ENCODE measurements at regions not wholly inside any gene's neighbourhood (a gene's known extent, or its start where the extent isn't known, plus 50 kb on each side); places are given as distances from the start of the nearest gene placed in this dataset.
"Not testable (repeated sequence)": the region's sequence is repeated elsewhere in the genome, so short reads cannot be mapped to it uniquely, and the experiment has no call there.

DNA sequence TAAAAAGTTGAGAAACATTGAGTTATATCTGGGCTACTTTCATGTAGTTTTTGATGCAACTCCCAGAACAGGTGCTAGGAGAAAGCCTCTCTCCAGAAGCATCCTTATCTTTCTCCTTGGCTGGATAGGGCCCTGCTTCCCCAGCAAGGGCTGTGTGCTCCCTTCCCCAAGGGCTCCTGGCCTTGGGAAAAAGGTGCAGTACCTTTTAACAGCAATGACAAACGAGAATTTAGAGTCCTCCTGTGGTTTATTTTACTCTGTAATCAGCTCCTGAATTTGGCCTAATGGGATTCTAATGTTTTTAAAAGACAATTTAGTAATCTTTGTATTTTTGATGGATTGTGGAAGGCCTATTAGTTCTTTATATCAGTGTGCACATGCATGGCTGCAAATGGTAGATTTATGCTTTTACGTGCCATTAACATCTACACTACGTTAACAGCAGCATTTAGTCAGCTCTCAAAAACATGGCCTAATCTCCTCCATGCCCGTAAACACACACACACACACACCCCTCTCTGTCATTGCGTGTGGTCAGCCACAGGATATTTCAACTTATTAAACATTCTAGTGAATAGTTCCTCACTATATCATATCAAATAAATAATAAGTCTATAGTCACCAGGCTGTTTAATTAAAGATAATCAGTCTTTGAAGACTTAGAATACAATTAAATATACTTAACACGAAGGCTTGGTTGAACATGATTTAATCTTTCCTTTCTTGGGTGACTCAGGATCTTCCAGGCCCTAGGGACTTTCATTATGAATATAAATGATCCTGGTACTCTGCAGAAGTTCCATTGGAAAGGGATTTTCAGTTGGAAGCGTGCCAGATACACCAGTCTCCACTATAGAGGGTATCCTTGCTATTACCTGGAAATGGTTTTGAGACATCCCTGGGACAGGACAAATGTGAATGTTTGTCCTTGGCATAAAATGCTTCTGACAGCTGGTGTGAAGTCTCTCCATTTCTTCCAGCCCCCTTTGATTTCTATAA is 181.4 kb upstream of the PWP1 start:
- no peak for ATAC-seq

- ATAC-seq: no peak
Observed at GRCh38 chr12:107509421-107509820, 176.2 kb upstream of the PWP1 start.

DNA sequence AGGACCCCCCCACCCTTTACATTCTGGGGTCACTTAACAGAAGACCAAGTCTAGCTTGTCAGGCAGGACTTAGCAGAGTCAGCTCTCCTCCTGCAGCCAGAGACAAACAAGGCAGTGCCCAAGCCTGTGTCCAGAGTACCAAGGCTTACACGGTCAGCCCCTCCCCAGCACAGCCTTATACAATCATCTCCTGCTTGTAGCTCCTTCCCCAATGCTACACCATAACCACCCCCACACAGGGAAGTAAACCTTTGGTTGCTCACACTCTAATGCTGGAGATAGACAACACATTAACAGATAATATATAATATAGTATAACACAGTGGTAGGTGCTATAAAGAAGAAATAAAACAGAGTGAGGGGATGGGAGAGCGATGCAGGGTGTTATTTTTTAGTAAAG is 175.4 kb upstream of the PWP1 start:
- peak; percentile 7 for ATAC-seq

GRCh38 chr12:107511292-107511691 is 174.3 kb upstream of the PWP1 start:
- no peak for ATAC-seq

DNA sequence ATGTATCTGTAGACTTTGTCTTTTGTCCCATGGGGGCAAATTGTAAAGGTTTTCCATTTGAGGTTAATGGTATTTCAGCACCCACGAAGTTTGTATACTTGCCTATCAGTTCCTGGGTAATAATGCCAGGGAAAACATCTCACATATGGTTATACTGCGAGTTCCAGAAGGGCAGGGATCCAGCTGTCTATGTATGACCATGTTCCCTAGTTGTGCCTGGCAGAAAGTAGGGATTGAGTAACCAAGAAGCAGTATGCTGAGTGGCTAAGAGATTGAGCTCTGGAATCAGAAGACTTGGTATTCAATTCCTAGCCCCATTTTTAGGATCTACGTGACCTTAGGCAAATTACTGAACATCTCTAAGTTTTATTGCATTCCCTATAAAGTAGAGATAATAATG is 173.2 kb upstream of the PWP1 start:
- no peak for ATAC-seq

GRCh38 chr12:107513184-107513583 is 172.4 kb upstream of the PWP1 start:
- ATAC-seq: no peak

- ATAC-seq: no peak
Observed at GRCh38 chr12:107513636-107514400, 171.8 kb upstream of the PWP1 start.

DNA sequence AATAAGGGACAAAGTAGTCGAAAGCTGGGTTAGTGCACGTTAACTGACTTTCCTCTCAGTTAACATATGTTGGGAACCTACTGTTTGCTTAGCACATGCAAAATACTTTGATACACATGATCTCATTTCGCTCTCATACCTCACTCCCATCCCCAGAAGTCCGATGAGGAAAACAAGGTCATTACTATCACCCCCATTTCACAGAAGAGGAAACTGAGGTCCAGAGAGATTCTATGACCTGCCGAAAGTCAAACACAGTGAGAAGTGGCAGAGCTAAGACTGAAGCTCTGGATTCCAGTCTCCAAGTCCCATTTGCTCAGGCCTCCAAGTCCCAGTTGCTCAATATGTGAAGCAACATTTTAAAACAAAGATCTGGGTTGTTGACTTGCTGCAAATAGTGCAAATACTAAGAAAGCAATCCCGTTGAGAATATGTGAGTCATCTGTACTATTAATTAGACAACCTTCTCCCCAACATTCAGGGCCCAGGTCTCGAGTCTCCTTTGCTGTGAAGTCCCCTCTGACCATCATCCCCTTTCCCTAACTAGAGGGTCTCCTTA is 170.6 kb upstream of the PWP1 start:
- peak; percentile 71 for ATAC-seq

DNA sequence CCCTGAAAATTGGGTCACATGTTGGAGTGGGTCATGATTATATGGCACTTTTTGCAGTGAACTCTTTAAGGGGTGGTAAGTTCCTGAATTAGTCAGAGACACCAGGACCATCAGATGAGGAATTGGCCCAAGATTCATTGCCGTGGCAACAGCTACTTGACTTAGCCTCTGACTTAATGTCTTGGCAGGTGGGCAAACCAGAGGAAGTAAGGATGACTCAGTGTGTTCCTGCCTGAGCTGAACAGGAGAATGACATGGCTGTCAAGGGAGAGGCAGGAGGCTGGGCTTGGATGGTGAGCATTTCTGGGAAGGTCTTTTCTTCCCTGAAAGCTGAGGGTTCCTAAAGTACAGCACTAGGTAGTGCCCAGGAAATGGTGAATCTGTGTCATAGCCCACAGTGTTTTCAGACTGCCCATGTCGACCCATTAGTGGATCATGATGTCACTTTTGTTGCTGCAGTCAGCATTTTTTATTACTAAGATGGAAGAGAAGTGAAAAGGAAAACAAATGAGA is 170.1 kb upstream of the PWP1 start:
- peak; percentile 96 for ATAC-seq

GRCh38 chr12:107517816-107518215 is 167.8 kb upstream of the PWP1 start:
- ATAC-seq: not testable (repeated sequence)

GRCh38 chr12:107518868-107519267 is 166.7 kb upstream of the PWP1 start:
- ATAC-seq: no peak

DNA sequence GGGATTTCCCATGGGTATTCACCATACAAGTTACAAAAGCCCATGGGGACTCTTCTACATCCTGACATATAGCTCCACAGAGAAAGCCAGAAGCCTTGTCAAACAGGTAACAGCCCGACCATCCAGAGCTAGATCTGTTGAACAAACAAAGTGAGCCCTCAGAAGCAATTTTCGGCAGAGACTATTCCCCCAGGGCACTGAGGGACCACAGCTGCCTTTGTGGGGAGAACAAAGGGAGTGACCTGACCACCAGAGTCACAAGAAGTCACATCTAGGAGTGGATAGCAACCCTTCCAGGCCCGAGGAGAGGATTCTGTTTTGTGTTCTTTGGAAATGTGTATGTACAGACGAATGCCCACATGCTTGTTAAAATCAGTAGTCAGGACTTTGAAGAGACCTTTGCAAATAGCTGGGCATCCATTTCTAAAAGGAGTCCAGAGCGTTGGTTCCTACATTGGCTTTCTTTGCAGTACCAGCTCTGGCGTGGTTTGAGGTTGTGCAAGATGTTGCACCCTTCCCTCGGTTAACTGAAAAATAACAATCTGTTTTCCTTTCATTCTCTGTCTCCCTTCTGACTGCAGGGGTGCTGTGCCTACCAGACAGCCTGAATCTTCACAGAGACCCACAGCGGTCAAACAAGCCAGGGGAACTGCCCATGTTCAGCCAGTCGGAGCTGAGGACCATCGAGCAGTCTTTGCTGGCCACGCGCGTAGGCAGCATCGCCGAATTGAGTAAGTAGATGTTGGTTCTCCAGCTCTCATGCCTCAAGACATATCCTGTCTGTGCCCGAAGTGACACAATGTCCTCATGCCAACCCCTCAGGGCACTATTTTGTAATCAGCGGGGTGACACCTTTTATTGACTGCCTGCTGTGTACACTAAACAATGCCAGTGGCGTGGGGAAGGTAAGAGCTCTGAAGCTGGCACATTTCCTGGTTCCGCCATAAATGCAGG is 165.4 kb upstream of the PWP1 start:
- no peak for ATAC-seq

- ATAC-seq: no peak
Observed at GRCh38 chr12:107521826-107522355, 163.7 kb upstream of the PWP1 start.

- ATAC-seq: no peak
Observed at GRCh38 chr12:107522692-107523477, 162.7 kb upstream of the PWP1 start.

- no peak for ATAC-seq
Observed at GRCh38 chr12:107523775-107524535, 161.6 kb upstream of the PWP1 start.

DNA sequence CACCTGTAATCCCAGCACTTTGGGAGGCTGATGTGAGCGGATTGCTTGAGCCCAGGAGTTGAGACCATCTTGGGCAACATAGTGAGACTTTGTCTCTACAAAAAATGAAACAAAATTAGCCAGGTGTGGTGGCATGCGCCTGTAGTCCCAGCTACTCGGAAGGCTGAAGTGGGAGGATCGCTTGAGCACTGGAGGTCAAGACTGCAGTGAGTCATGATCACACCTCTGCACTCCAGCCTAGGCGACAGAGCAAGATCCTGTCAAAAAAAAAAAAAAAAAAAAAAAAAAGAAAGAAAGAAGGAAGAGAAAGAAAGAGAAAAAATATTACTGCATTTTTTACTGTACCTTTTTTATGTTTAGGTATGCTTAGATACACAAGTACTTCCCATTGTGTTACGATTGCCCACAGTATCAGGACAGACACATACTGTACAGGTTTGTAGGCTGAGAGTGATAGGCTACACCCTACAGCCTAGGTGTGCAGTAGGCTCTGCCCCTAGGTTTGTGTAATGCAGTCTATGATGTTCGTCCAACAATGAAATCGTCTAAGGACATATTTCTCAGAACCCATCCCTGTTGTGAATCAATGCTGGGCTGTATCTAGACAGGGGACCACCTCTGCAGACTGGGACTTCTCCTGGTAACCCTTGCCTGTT is 160.4 kb upstream of the PWP1 start:
- ATAC-seq: no peak

GRCh38 chr12:107525719-107526554 is 159.7 kb upstream of the PWP1 start:
- no peak for ATAC-seq

GRCh38 chr12:107526555-107527180 is 158.9 kb upstream of the PWP1 start:
- ATAC-seq: no peak
